Urinary bladder (tissue), 3 donors: ENCODE measurements at regions not wholly inside any gene's neighbourhood (a gene's known extent, or its start where the extent isn't known, plus 50 kb on each side); places are given as distances from the start of the nearest gene placed in this dataset.
"Not testable (repeated sequence)": the region's sequence is repeated elsewhere in the genome, so short reads cannot be mapped to it uniquely, and the experiment has no call there.

Experiments used
- DNase-seq: peaks from one replicate; pipeline ENCODE4 v3.0.0-alpha.2; 2015; ENCODE audit errors: extremely low spot score
- H3K27ac ChIP-seq: one replicate; pipeline ENCODE4 v1.5.1; 2013; ENCODE audit warnings: low read depth, mild to moderate bottlenecking, moderate library complexity
- H3K36me3 ChIP-seq: one replicate; pipeline ENCODE4 v1.6.1; 2013; ENCODE audit warnings: mild to moderate bottlenecking, moderate library complexity; ENCODE audit not compliant: insufficient read depth
- H3K4me1 ChIP-seq: one replicate; pipeline ENCODE4 v1.6.1; 2013; ENCODE audit warnings: mild to moderate bottlenecking, moderate library complexity; ENCODE audit not compliant: insufficient read depth
- H3K4me3 ChIP-seq: one replicate; pipeline ENCODE4 v1.5.1; 2013; ENCODE audit warnings: low read depth, low read length
- WGBS: extraction: QIAGEN DNeasy Blood & Tissue Kit; methylation state at CpG from one replicate; pipeline ENCODE4 v1.1.7; 2013; 5-methylcytosine and 5-hydroxymethylcytosine counted together
- donor health status: healthy with polysubstance abuse.
- donor health status: healthy.

GRCh38 chr7:114183311-114184088, 231.1 kb upstream of the FOXP2 start:
- H3K27ac ChIP-seq: no peak overlapping the region
- WGBS: 41% methylated on average over 3 of the region's 3 CpGs
- H3K36me3 ChIP-seq: no peaks in the 10 kb centered on the region
- H3K4me3 ChIP-seq: no peak overlapping the region
- H3K4me1 ChIP-seq: no peaks in the 10 kb centered on the region
- no peak for DNase-seq

GRCh38 chr7:114182837-114183236, 231.8 kb upstream of the FOXP2 start:
- H3K27ac ChIP-seq: no peak overlapping the region
- no peaks in the 10 kb centered on the region for H3K4me1 ChIP-seq
- no peak overlapping the region for H3K4me3 ChIP-seq
- 40% methylated on average over 1 of the region's 1 CpG for WGBS
- no peak for DNase-seq
- no peaks in the 10 kb centered on the region for H3K36me3 ChIP-seq

- no peak overlapping the region for H3K27ac ChIP-seq
- no peaks in the 10 kb centered on the region for H3K36me3 ChIP-seq
- 94% methylated on average over 1 of the region's 1 CpG for WGBS
- no peak overlapping the region for H3K4me3 ChIP-seq
- DNase-seq: no peak
- H3K4me1 ChIP-seq: no peaks in the 10 kb centered on the region
Measured at GRCh38 chr7:114181280-114181679, 233.3 kb upstream of the FOXP2 start.

GRCh38 chr7:114180556-114181266, 233.9 kb upstream of the FOXP2 start:
- H3K4me3 ChIP-seq: no peak overlapping the region
- no peak overlapping the region for H3K27ac ChIP-seq
- no peaks in the 10 kb centered on the region for H3K4me1 ChIP-seq
- DNase-seq: no peak
- no peaks in the 10 kb centered on the region for H3K36me3 ChIP-seq

- 86% methylated on average over 4 of the region's 4 CpGs for WGBS
- no peak for DNase-seq
- H3K36me3 ChIP-seq: no peaks in the 10 kb centered on the region
- H3K27ac ChIP-seq: no peak overlapping the region
- H3K4me3 ChIP-seq: no peak overlapping the region
- H3K4me1 ChIP-seq: no peaks in the 10 kb centered on the region
Measured at GRCh38 chr7:114175125-114175524, 239.5 kb upstream of the FOXP2 start.

GRCh38 chr7:114173170-114173890, 241.3 kb upstream of the FOXP2 start:
- H3K27ac ChIP-seq: no peak overlapping the region
- H3K4me1 ChIP-seq: no peaks in the 10 kb centered on the region
- no peaks in the 10 kb centered on the region for H3K36me3 ChIP-seq
- no peak for DNase-seq
- 87% methylated on average over 3 of the region's 3 CpGs for WGBS
- no peak overlapping the region for H3K4me3 ChIP-seq

- not testable (repeated sequence) for H3K27ac ChIP-seq, H3K4me3 ChIP-seq, H3K36me3 ChIP-seq, H3K4me1 ChIP-seq, DNase-seq
- 97% methylated on average over 2 of the region's 2 CpGs for WGBS
Measured at GRCh38 chr7:114169389-114169788, 245.2 kb upstream of the FOXP2 start.

- H3K27ac ChIP-seq: no peak overlapping the region
- WGBS: 93% methylated on average over 2 of the region's 2 CpGs
- no peaks in the 10 kb centered on the region for H3K36me3 ChIP-seq
- no peak for DNase-seq
- no peak overlapping the region for H3K4me3 ChIP-seq
- H3K4me1 ChIP-seq: no peaks in the 10 kb centered on the region
Measured at GRCh38 chr7:114160925-114161324, 242.1 kb upstream of the PPP1R3A start.

GRCh38 chr7:114158854-114159253, 240.0 kb upstream of the PPP1R3A start:
- DNase-seq: no peak
- no peak overlapping the region for H3K27ac ChIP-seq
- no peaks in the 10 kb centered on the region for H3K36me3 ChIP-seq
- no peaks in the 10 kb centered on the region for H3K4me1 ChIP-seq
- H3K4me3 ChIP-seq: no peak overlapping the region
- WGBS: 99% methylated on average over 1 of the region's 1 CpG

- no peak for DNase-seq
- H3K4me3 ChIP-seq: no peak overlapping the region
- no peaks in the 10 kb centered on the region for H3K4me1 ChIP-seq
- WGBS: 88% methylated on average over 3 of the region's 3 CpGs
- no peak overlapping the region for H3K27ac ChIP-seq
- no peaks in the 10 kb centered on the region for H3K36me3 ChIP-seq
Measured at GRCh38 chr7:114158275-114158674, 239.5 kb upstream of the PPP1R3A start.

GRCh38 chr7:114156178-114156577, 237.4 kb upstream of the PPP1R3A start:
- no peak for DNase-seq
- Histone ChIP-seq H3K36me3 (no peaks in the 10 kb centered on the region), H3K27ac (no peak overlapping the region), H3K4me3 (no peak overlapping the region), H3K4me1 (no peaks in the 10 kb centered on the region)
- 0% methylated on average over 1 of the region's 1 CpG for WGBS

- no peak overlapping the region for H3K4me3 ChIP-seq
- DNase-seq: no peak
- H3K36me3 ChIP-seq: no peaks in the 10 kb centered on the region
- WGBS: 68% methylated on average over 9 of the region's 9 CpGs
- no peak overlapping the region for H3K27ac ChIP-seq
- no peaks in the 10 kb centered on the region for H3K4me1 ChIP-seq
Measured at GRCh38 chr7:114155116-114156110, 236.6 kb upstream of the PPP1R3A start.

- Histone ChIP-seq H3K4me3 (no peak overlapping the region), H3K4me1 (no peaks in the 10 kb centered on the region), H3K36me3 (no peaks in the 10 kb centered on the region), H3K27ac (no peak overlapping the region)
- no peak for DNase-seq
Measured at GRCh38 chr7:114153700-114154099, 234.9 kb upstream of the PPP1R3A start.
